B cell (primary cell): ENCODE measurements at regions not wholly inside any gene's neighbourhood (a gene's known extent, or its start where the extent isn't known, plus 50 kb on each side); places are given as distances from the start of the nearest gene placed in this dataset.

Source experiments
- ATAC-seq: fragments of 200-7000 bp; cut with Tn5 transposase; one replicate; pipeline ENCODE4 v1.10.0; 2021; ENCODE audit warnings: low read depth, mild to moderate bottlenecking, moderate number of reproducible peaks, moderate library complexity
- CTCF ChIA-PET: fragments of 350-600 bp; sonication (Branson Sonifier 250); formaldehyde crosslinking; loops from one replicate; lab custom pipeline; 2021; ENCODE audit warnings: antibody characterized with exemption, inconsistent platforms; lab: Charles Lee
- POLR2A ChIA-PET: fragments of 350-600 bp; sonication (Branson Sonifier 250); formaldehyde crosslinking; loops from one replicate; lab custom pipeline; 2021; ENCODE audit warnings: antibody characterized with exemption; lab: Charles Lee
- DNase-seq: peaks from one replicate; pipeline ENCODE4 v3.0.0; 2013
- H2AFZ ChIP-seq: 2 replicates; pipeline ENCODE4 v1.6.1; 2012; ENCODE audit warnings: mild to moderate bottlenecking, low read depth, low read length; ENCODE audit not compliant: insufficient read depth, poor library complexity, severe bottlenecking
- H3K27ac ChIP-seq, 2 donors: 1 replicate in 1 of 2; 2 replicates in 1 of 2; pipeline ENCODE4 v1.5.1; 2012 to 2013; ENCODE audit warnings: low read length in 2 of 2, mild to moderate bottlenecking in 2 of 2, moderate library complexity in 1 of 2
- H3K27me3 ChIP-seq, 4 experiments: fragments of 200-600 bp in 1 of 4; sonication (generic) in 1 of 4; replicated peaks in 1 of 4; 1 replicate in 2 of 4; 2 replicates in 2 of 4; pipeline versions ENCODE4 v1.6.1 to v1.7.0; 2013 to 2016; ENCODE audit warnings: low read length in 3 of 4, mild to moderate bottlenecking in 2 of 4, mixed read lengths in 1 of 4, moderate library complexity in 1 of 4; ENCODE audit not compliant: insufficient read depth in 4 of 4, control insufficient read depth in 3 of 4; ENCODE audit errors: control extremely low read depth in 1 of 4
- H3K36me3 ChIP-seq, 2 experiments: replicated peaks in 1 of 2; 1 replicate in 1 of 2; 2 replicates in 1 of 2; pipeline versions ENCODE4 v1.6.1 to v1.7.1; 2013; ENCODE audit warnings: low read length in 1 of 2; ENCODE audit not compliant: insufficient read depth in 2 of 2, control insufficient read depth in 1 of 2; ENCODE audit errors: control extremely low read depth in 1 of 2, extremely low read depth in 1 of 2
- H3K4me1 ChIP-seq, 2 donors: fragments of 200-600 bp in 1 of 2; sonication (generic) in 1 of 2; 1 replicate in 1 of 2; 2 replicates in 1 of 2; pipeline versions ENCODE4 v1.5.1 to v1.6.1; 2013 to 2017; ENCODE audit warnings: low read length in 2 of 2; ENCODE audit not compliant: control insufficient read depth in 2 of 2, insufficient read depth in 2 of 2
- H3K4me2 ChIP-seq: replicated peaks from 2 replicates; pipeline ENCODE3; 2012; ENCODE audit warnings: mild to moderate bottlenecking, low read depth, low read length; ENCODE audit not compliant: poor library complexity, severe bottlenecking
- H3K4me3 ChIP-seq, 5 experiments: fragments of 200-600 bp in 1 of 5; sonication (generic) in 1 of 5; 1 replicate in 3 of 5; 2 replicates in 2 of 5; pipeline versions ENCODE4 v1.5.1 to v1.7.0; 2011 to 2016; ENCODE audit warnings: low read length in 4 of 5, mild to moderate bottlenecking in 4 of 5, low read depth in 2 of 5, control low read depth in 1 of 5, moderate library complexity in 1 of 5; ENCODE audit not compliant: insufficient read depth in 1 of 5; ENCODE audit errors: control extremely low read depth in 1 of 5, extremely low read depth in 1 of 5
- H3K79me2 ChIP-seq: fragments of 200-600 bp; sonication (generic); one replicate; pipeline ENCODE4 v1.6.0; 2016; ENCODE audit warnings: low read length; ENCODE audit not compliant: control insufficient read depth, insufficient read depth
- H3K9ac ChIP-seq: fragments of 200-600 bp; sonication (generic); 2 replicates; pipeline ENCODE4 v1.6.1; 2017; ENCODE audit warnings: mild to moderate bottlenecking, low read length, moderate library complexity
- H3K9me3 ChIP-seq, 3 donors: one replicate each; pipeline versions ENCODE4 v1.6.1 to v1.7.1; 2013; ENCODE audit warnings: low read length in 2 of 3; ENCODE audit not compliant: control insufficient read depth in 2 of 3, insufficient read depth in 1 of 3; ENCODE audit errors: control extremely low read depth in 1 of 3
- H4K20me1 ChIP-seq: 2 replicates; pipeline ENCODE4 v1.6.0; 2012; ENCODE audit warnings: mild to moderate bottlenecking, low read length; ENCODE audit not compliant: insufficient read depth, control insufficient read depth, poor library complexity, severe bottlenecking
- H3K27ac Mint-ChIP-seq: one replicate; pipeline ENCODE4 v1.8.0; 2021; ENCODE audit warnings: mixed read lengths
- H3K27me3 Mint-ChIP-seq: one replicate; pipeline ENCODE4 v1.8.0; 2021; ENCODE audit warnings: mixed read lengths
- H3K4me1 Mint-ChIP-seq: one replicate; pipeline ENCODE4 v1.8.0; 2021; ENCODE audit warnings: mixed read lengths
- H3K4me3 Mint-ChIP-seq: one replicate; pipeline ENCODE4 v1.8.0; 2021; ENCODE audit warnings: mixed read lengths
- H3K9me3 Mint-ChIP-seq: one replicate; pipeline ENCODE4 v1.8.0; 2022; ENCODE audit warnings: mixed read lengths; ENCODE audit not compliant: insufficient read depth
- CTCF ChIP-seq: fragments of 200-600 bp; IDR thresholded peaks from one replicate; pipeline ENCODE4 v1.8.0; 2022; ENCODE audit warnings: antibody characterized with exemption, mild to moderate bottlenecking
- EZH2 ChIP-seq: IDR thresholded peaks from 2 replicates; pipeline ENCODE4 v1.6.1; 2012; ENCODE audit warnings: borderline replicate concordance, low read depth, mild to moderate bottlenecking, moderate library complexity, low read length; ENCODE audit not compliant: insufficient read depth, poor library complexity, severe bottlenecking
- WGBS: methylation state at CpG from one replicate; pipeline ENCODE4 v1.1.5; 2013; ENCODE audit warnings: missing lambda C conversion rate; ENCODE audit not compliant: insufficient coverage; 5-methylcytosine and 5-hydroxymethylcytosine counted together
- intact Hi-C: fragments of 100-400 bp; cut with micrococcal nuclease; formaldehyde crosslinking; loops from one replicate; pipeline ENCODE4 v1.10.0; 2022

DNA sequence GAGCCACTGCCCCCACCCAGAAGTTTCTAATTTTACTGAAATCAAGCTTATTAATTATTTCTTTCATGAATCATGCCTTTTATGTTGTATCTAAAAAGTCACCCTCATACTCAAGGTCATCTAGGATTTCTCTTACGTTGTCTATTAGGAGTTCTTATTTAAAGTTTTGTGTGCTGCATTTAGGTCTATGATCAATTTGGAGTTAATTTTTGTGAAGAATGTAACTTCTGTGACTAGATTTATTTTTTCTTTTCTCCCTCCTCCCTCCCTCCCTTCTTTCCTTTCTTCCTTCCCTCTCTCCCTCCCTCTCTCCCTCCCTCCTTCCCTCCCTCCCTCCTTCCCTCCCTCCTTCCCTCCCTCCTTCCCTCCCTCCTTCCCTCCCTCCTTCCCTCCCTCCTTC, 317.6 kb downstream of the PLA2G4A start:
- CTCF ChIA-PET, result interaction anchor here (0.7 kb wide), 1 partner anchor 95 kb away, joined by 3 read pairs; no protein-coding TSS in a partner anchor
- no CpG with 5 or more reads among the region's 1 CpG for WGBS
- peaks cover 9% of the 10 kb centered on the region for H3K9me3 Mint-ChIP-seq

GRCh38 chr1:187151555-187151954, 322.8 kb downstream of the PLA2G4A start:
- no peak overlapping the region for H2AFZ ChIP-seq
- H3K4me2 ChIP-seq, result no peak overlapping the region
- TF ChIP-seq EZH2 (no peak), CTCF (no peak)
- ChIA-PET CTCF (no interaction called here), POLR2A (no interaction called here)
- Mint-ChIP-seq H3K9me3 (peaks cover 11% of the 10 kb centered on the region), H3K27me3 (no peaks in the 10 kb centered on the region), H3K27ac (no peak overlapping the region), H3K4me1 (no peaks in the 10 kb centered on the region), H3K4me3 (no peak overlapping the region)
- no peak for ATAC-seq
- no peak overlapping the region for H3K4me3 ChIP-seq
- H3K4me1 ChIP-seq, result no peaks in the 10 kb centered on the region
- H3K79me2 ChIP-seq, result no peaks in the 10 kb centered on the region
- intact Hi-C loops, result no loop called here
- H4K20me1 ChIP-seq, result no peaks in the 10 kb centered on the region
- H3K36me3 ChIP-seq, result no peaks in the 10 kb centered on the region
- no peak for DNase-seq
- H3K9ac ChIP-seq, result no peak overlapping the region
- H3K27me3 ChIP-seq, result no peaks in the 10 kb centered on the region
- peaks cover 0 to 7% (median 4%) of the 10 kb centered on the region in 3 donors for H3K9me3 ChIP-seq
- H3K27ac ChIP-seq, result no peak overlapping the region

More for the DNA sequence above, 317.6 kb downstream of the PLA2G4A start:
- TF ChIP-seq EZH2 (no peak), CTCF (no peak)
- H3K4me3 ChIP-seq, result no peak overlapping the region
- H3K9ac ChIP-seq, result no peak overlapping the region
- H4K20me1 ChIP-seq, result no peaks in the 10 kb centered on the region
- intact Hi-C loops, result no loop called here
- H3K27me3 ChIP-seq, result no peaks in the 10 kb centered on the region
- ATAC-seq (no peak), DNase-seq (no peak)
- no peaks in the 10 kb centered on the region for H3K4me1 ChIP-seq
- no peaks in the 10 kb centered on the region for H3K79me2 ChIP-seq
- no peak overlapping the region for H2AFZ ChIP-seq
- H3K27ac ChIP-seq, result no peak overlapping the region
- no peaks in the 10 kb centered on the region for H3K4me1 Mint-ChIP-seq
- H3K27ac Mint-ChIP-seq, result no peak overlapping the region
- H3K27me3 Mint-ChIP-seq, result no peaks in the 10 kb centered on the region
- H3K4me3 Mint-ChIP-seq, result no peak overlapping the region
- H3K36me3 ChIP-seq, result no peaks in the 10 kb centered on the region
- H3K4me2 ChIP-seq, result no peak overlapping the region
- H3K9me3 ChIP-seq, result no peaks in the 10 kb centered on the region
- POLR2A ChIA-PET, result no interaction called here
